Nephron (organoid): ENCODE measurements at regions not wholly inside any gene's neighbourhood (a gene's known extent, or its start where the extent isn't known, plus 50 kb on each side); places are given as distances from the start of the nearest gene placed in this dataset.
"Not testable (repeated sequence)": the region's sequence is repeated elsewhere in the genome, so short reads cannot be mapped to it uniquely, and the experiment has no call there.

ENCODE experiments used
- H3K27ac Mint-ChIP-seq, 3 experiments: 2 replicates each; pipeline ENCODE4 v1.8.0; 2020; ENCODE audit warnings: mixed read lengths in 3 of 3, mild to moderate bottlenecking in 2 of 3, moderate library complexity in 1 of 3
- H3K27me3 Mint-ChIP-seq: 2 replicates; pipeline ENCODE4 v1.8.0; 2021; ENCODE audit warnings: low read depth, mild to moderate bottlenecking, moderate library complexity, mixed read lengths
- H3K36me3 Mint-ChIP-seq: 2 replicates; pipeline ENCODE4 v1.8.0; 2020; ENCODE audit warnings: low read depth, mixed read lengths
- H3K4me1 Mint-ChIP-seq: 2 replicates; pipeline ENCODE4 v1.8.0; 2020; ENCODE audit warnings: mixed read lengths
- H3K4me3 Mint-ChIP-seq, 3 experiments: 2 replicates each; pipeline ENCODE4 v1.8.0; 2020; ENCODE audit warnings: mild to moderate bottlenecking in 3 of 3, mixed read lengths in 3 of 3, moderate library complexity in 2 of 3
- H3K9me3 Mint-ChIP-seq: 2 replicates; pipeline ENCODE4 v1.8.0; 2020; ENCODE audit warnings: mixed read lengths
- CTCF ChIP-seq, 3 experiments: fragments of 200-600 bp; sonication (generic); IDR thresholded peaks; one replicate each; pipeline ENCODE4 v1.5.0; 2021; ENCODE audit warnings: antibody characterized with exemption in 3 of 3; ENCODE audit not compliant: unreplicated experiment in 3 of 3

GRCh38 chr11:128146926-128147605 lies 440.3 kb downstream of the ETS1 start:
- peaks cover 9% of the 10 kb centered on the region for H3K9me3 Mint-ChIP-seq
- no peaks in the 10 kb centered on the region for H3K27me3 Mint-ChIP-seq
- no peak overlapping the region for H3K4me3 Mint-ChIP-seq
- TF ChIP-seq CTCF (IDR thresholded peaks at IDR 0.05; ENCODE audit: unreplicated experiment in 3 of 3): no peak
- H3K36me3 Mint-ChIP-seq: no peaks in the 10 kb centered on the region
- peak overlapping the region; percentile 1 to 79 (median 14) for H3K27ac Mint-ChIP-seq
- H3K4me1 Mint-ChIP-seq: peaks cover 20% of the 10 kb centered on the region

- H3K9me3 Mint-ChIP-seq: peaks cover 30% of the 10 kb centered on the region
- not testable (repeated sequence) for H3K27me3 Mint-ChIP-seq, H3K4me1 Mint-ChIP-seq, H3K27ac Mint-ChIP-seq, H3K4me3 Mint-ChIP-seq, H3K36me3 Mint-ChIP-seq
Observed at GRCh38 chr11:128140293-128140692, 447.1 kb downstream of the ETS1 start.

- Mint-ChIP-seq H3K4me1 (peaks cover 8% of the 10 kb centered on the region), H3K4me3 (no peak overlapping the region), H3K27ac (no peak overlapping the region), H3K9me3 (peaks cover 19% of the 10 kb centered on the region), H3K36me3 (peaks cover 7% of the 10 kb centered on the region), H3K27me3 (peaks cover 6% of the 10 kb centered on the region)
- TF ChIP-seq CTCF (IDR thresholded peaks at IDR 0.05; ENCODE audit: unreplicated experiment in 3 of 3): no peak
Observed at GRCh38 chr11:128135451-128135850, 451.9 kb downstream of the ETS1 start.

GRCh38 chr11:128133501-128133900 lies 453.9 kb downstream of the ETS1 start:
- Mint-ChIP-seq H3K36me3 (no peaks in the 10 kb centered on the region), H3K9me3 (peaks cover 4% of the 10 kb centered on the region), H3K4me3 (no peak overlapping the region), H3K4me1 (peaks cover 8% of the 10 kb centered on the region), H3K27ac (peak overlapping the region in 2 of 3 experiments; percentile 25 to 38), H3K27me3 (peaks cover 6% of the 10 kb centered on the region)
- TF ChIP-seq CTCF (IDR thresholded peaks at IDR 0.05; ENCODE audit: unreplicated experiment in 3 of 3): no peak

GRCh38 chr11:128130052-128130451 lies 457.3 kb downstream of the ETS1 start:
- H3K36me3 Mint-ChIP-seq: no peaks in the 10 kb centered on the region
- H3K9me3 Mint-ChIP-seq: no peaks in the 10 kb centered on the region
- peaks cover 6% of the 10 kb centered on the region for H3K27me3 Mint-ChIP-seq
- TF ChIP-seq CTCF (IDR thresholded peaks at IDR 0.05; ENCODE audit: unreplicated experiment in 3 of 3): no peak
- H3K27ac Mint-ChIP-seq: no peak overlapping the region
- H3K4me1 Mint-ChIP-seq: peaks cover 8% of the 10 kb centered on the region
- no peak overlapping the region for H3K4me3 Mint-ChIP-seq

- no peaks in the 10 kb centered on the region for H3K9me3 Mint-ChIP-seq
- H3K4me3 Mint-ChIP-seq: no peak overlapping the region
- TF ChIP-seq CTCF (IDR thresholded peaks at IDR 0.05; ENCODE audit: unreplicated experiment in 3 of 3): no peak
- H3K4me1 Mint-ChIP-seq: no peaks in the 10 kb centered on the region
- no peak overlapping the region for H3K27ac Mint-ChIP-seq
- H3K27me3 Mint-ChIP-seq: no peaks in the 10 kb centered on the region
- no peaks in the 10 kb centered on the region for H3K36me3 Mint-ChIP-seq
Observed at GRCh38 chr11:128125723-128126122, 461.6 kb downstream of the ETS1 start.
